HG03159 (cell line): ENCODE measurements at regions not wholly inside any gene's neighbourhood (a gene's known extent, or its start where the extent isn't known, plus 50 kb on each side); places are given as distances from the start of the nearest gene placed in this dataset.
"Not testable (repeated sequence)": the region's sequence is repeated elsewhere in the genome, so short reads cannot be mapped to it uniquely, and the experiment has no call there.

ENCODE experiments used
- ATAC-seq: cut with Tn5 transposase; IDR thresholded peaks from one replicate; pipeline ENCODE4 v1.9.1; 2021; ENCODE audit warnings: mild to moderate bottlenecking, moderate library complexity; ENCODE audit not compliant: unreplicated experiment

- no peak for ATAC-seq
These were observed 195.3 kb upstream of the SULF2 start for GRCh38 chr20:47980336-47981177.

- not testable (repeated sequence) for ATAC-seq
These were observed 194.2 kb upstream of the SULF2 start for GRCh38 chr20:47979361-47980095.

- ATAC-seq, result not testable (repeated sequence)
These were observed 193.3 kb upstream of the SULF2 start for GRCh38 chr20:47978428-47979120.

- ATAC-seq, result not testable (repeated sequence)
These were observed 192.5 kb upstream of the SULF2 start for GRCh38 chr20:47977789-47978252.

- ATAC-seq, result not testable (repeated sequence)
These were observed 191.9 kb upstream of the SULF2 start for GRCh38 chr20:47977017-47977788.

- ATAC-seq, result no peak
These were observed 189.1 kb upstream of the SULF2 start for GRCh38 chr20:47974234-47974878.

GRCh38 chr20:47973519-47974233 is 188.4 kb upstream of the SULF2 start:
- no peak for ATAC-seq

- ATAC-seq, result no peak
These were observed 187.6 kb upstream of the SULF2 start for GRCh38 chr20:47972916-47973309.

GRCh38 chr20:47972297-47972915 is 187.1 kb upstream of the SULF2 start:
- not testable (repeated sequence) for ATAC-seq

- ATAC-seq, result no peak
These were observed 185.9 kb upstream of the SULF2 start for GRCh38 chr20:47971058-47971791.

GRCh38 chr20:47970282-47970903 is 185.1 kb upstream of the SULF2 start:
- ATAC-seq, result no peak

- ATAC-seq, result no peak
These were observed 184.1 kb upstream of the SULF2 start for GRCh38 chr20:47969426-47969825.

GRCh38 chr20:47968541-47969310 is 183.4 kb upstream of the SULF2 start:
- ATAC-seq, result no peak

- no peak for ATAC-seq
These were observed 178.9 kb upstream of the SULF2 start for GRCh38 chr20:47964149-47964548.

GRCh38 chr20:47963022-47963421 is 177.7 kb upstream of the SULF2 start:
- ATAC-seq, result no peak

GRCh38 chr20:47962286-47962963 is 177.1 kb upstream of the SULF2 start:
- ATAC-seq, result no peak
